GM23338 (cell line): ENCODE measurements at regions not wholly inside any gene's neighbourhood (a gene's known extent, or its start where the extent isn't known, plus 50 kb on each side); places are given as distances from the start of the nearest gene placed in this dataset.
A peak's percentile ranks its signal among the peaks of the same experiment; 100 is the strongest.

Source experiments
- ATAC-seq: fragments of 200-7000 bp; cut with Tn5 transposase; 3 replicates; pipeline ENCODE4 v1.9.1; 2020
- DNase-seq: peaks from one replicate; pipeline ENCODE4 v3.0.0-alpha.2; 2015; ENCODE audit warnings: low spot score
- H2AFZ ChIP-seq: fragments of 200-600 bp; sonication (generic); 2 replicates; pipeline ENCODE4 v1.8.0; 2016; ENCODE audit warnings: antibody characterized with exemption, mild to moderate bottlenecking, moderate library complexity
- H3F3A ChIP-seq: fragments of 200-600 bp; sonication (generic); replicated peaks from 2 replicates; pipeline ENCODE4 v1.8.0; 2017; ENCODE audit warnings: antibody characterized with exemption, mixed run types, low read depth
- H3K27ac ChIP-seq: fragments of 200-600 bp; sonication (generic); 2 replicates; pipeline ENCODE4 v1.6.1; 2016; ENCODE audit warnings: low read depth
- H3K27me3 ChIP-seq: fragments of 200-600 bp; sonication (generic); 2 replicates; pipeline ENCODE4 v1.8.0; 2016; ENCODE audit warnings: mild to moderate bottlenecking, mixed run types, moderate library complexity; ENCODE audit not compliant: insufficient read depth
- H3K36me3 ChIP-seq: fragments of 200-600 bp; sonication (generic); 2 replicates; pipeline ENCODE4 v1.8.0; 2016; ENCODE audit warnings: mild to moderate bottlenecking; ENCODE audit not compliant: insufficient read depth
- H3K4me1 ChIP-seq: fragments of 200-600 bp; sonication (generic); 2 replicates; pipeline ENCODE4 v1.8.0; 2016; ENCODE audit warnings: mild to moderate bottlenecking, moderate library complexity; ENCODE audit not compliant: insufficient read depth
- H3K4me2 ChIP-seq: fragments of 200-600 bp; sonication (generic); 2 replicates; pipeline ENCODE4 v1.7.1; 2017; ENCODE audit warnings: mixed run types
- H3K4me3 ChIP-seq: fragments of 200-600 bp; sonication (generic); 2 replicates; pipeline ENCODE4 v1.6.1; 2016; ENCODE audit warnings: mixed run types
- H3K79me2 ChIP-seq: fragments of 200-600 bp; sonication (generic); replicated peaks from 2 replicates; pipeline ENCODE4 v1.8.0; 2017; ENCODE audit warnings: mild to moderate bottlenecking; ENCODE audit not compliant: insufficient read depth
- H3K9me2 ChIP-seq: fragments of 200-600 bp; sonication (generic); 2 replicates; pipeline ENCODE4 v1.8.0; 2017; ENCODE audit not compliant: insufficient read depth
- H4K20me1 ChIP-seq: fragments of 200-600 bp; sonication (generic); replicated peaks from 2 replicates; pipeline ENCODE4 v1.8.0; 2017; ENCODE audit warnings: mild to moderate bottlenecking; ENCODE audit not compliant: insufficient read depth
- H3K27ac Mint-ChIP-seq: 2 replicates; pipeline ENCODE4 v1.8.0; 2020; ENCODE audit warnings: inconsistent platforms, mild to moderate bottlenecking, moderate library complexity, mixed read lengths
- H3K27me3 Mint-ChIP-seq: 3 replicates; pipeline ENCODE4 v1.8.0; 2022; ENCODE audit warnings: low read depth, mild to moderate bottlenecking, moderate library complexity, mixed read lengths, inconsistent platforms; ENCODE audit not compliant: insufficient read depth, poor library complexity
- H3K36me3 Mint-ChIP-seq: 3 replicates; pipeline ENCODE4 v1.8.0; 2021; ENCODE audit warnings: low read depth, mild to moderate bottlenecking, inconsistent platforms, moderate library complexity, mixed read lengths
- H3K4me1 Mint-ChIP-seq: 3 replicates; pipeline ENCODE4 v1.8.0; 2020; ENCODE audit warnings: mild to moderate bottlenecking, inconsistent platforms, mixed read lengths
- H3K4me3 Mint-ChIP-seq: 3 replicates; pipeline ENCODE4 v1.8.0; 2021; ENCODE audit warnings: moderate library complexity, mild to moderate bottlenecking, inconsistent platforms, mixed read lengths
- H3K9me3 Mint-ChIP-seq: 3 replicates; pipeline ENCODE4 v1.8.0; 2020; ENCODE audit warnings: moderate library complexity, mild to moderate bottlenecking, inconsistent platforms, mixed read lengths
- CREB1 ChIP-seq: fragments of 250-450 bp; sonication (Bioruptor Pico); IDR thresholded peaks from 2 replicates; pipeline ENCODE4 v1.5.0; 2020; ENCODE audit warnings: low read depth, mild to moderate bottlenecking, moderate library complexity
- CTCF ChIP-seq, 2 experiments: fragments of 200-600 bp in 1 of 2; sonication (generic) in 1 of 2; conservative IDR thresholded peaks; 2 replicates each; pipeline versions ENCODE4 v1.5.1 to v1.6.1; 2016 to 2017; ENCODE audit warnings: antibody characterized with exemption in 2 of 2, low read depth in 2 of 2, mild to moderate bottlenecking in 2 of 2, moderate library complexity in 1 of 2
- ETS1 ChIP-seq: IDR thresholded peaks from 2 replicates; pipeline ENCODE4 v1.6.1; 2016; ENCODE audit warnings: antibody characterized with exemption
- EZH2 ChIP-seq: fragments of 200-600 bp; sonication (generic); IDR thresholded peaks from one replicate; pipeline ENCODE4 v1.8.0; 2017; ENCODE audit warnings: antibody characterized with exemption, mild to moderate bottlenecking, low read depth; ENCODE audit not compliant: unreplicated experiment
- EZH2phosphoT487 ChIP-seq: fragments of 200-600 bp; sonication (generic); IDR thresholded peaks from one replicate; pipeline ENCODE4 v1.8.1; 2018; ENCODE audit warnings: antibody characterized with exemption; ENCODE audit not compliant: unreplicated experiment
- JUNB ChIP-seq: IDR thresholded peaks from one replicate; pipeline ENCODE4 v1.6.1; 2016; ENCODE audit warnings: antibody characterized with exemption; ENCODE audit not compliant: unreplicated experiment
- NANOG ChIP-seq: IDR thresholded peaks from 2 replicates; pipeline ENCODE4 v1.6.1; 2016; ENCODE audit warnings: antibody characterized with exemption, borderline replicate concordance
- POLR2AphosphoS5 ChIP-seq: IDR thresholded peaks from 2 replicates; pipeline ENCODE4 v1.6.1; 2016; ENCODE audit warnings: antibody characterized with exemption, low read depth
- STAT1 ChIP-seq: IDR thresholded peaks from one replicate; pipeline ENCODE4 v1.6.1; 2016; ENCODE audit warnings: antibody characterized with exemption; ENCODE audit not compliant: unreplicated experiment
- ZNF114 ChIP-seq: fragments of 250-450 bp; sonication (Bioruptor Pico); IDR thresholded peaks from 2 replicates; pipeline ENCODE4 v1.5.0; 2020; ENCODE audit warnings: mild to moderate bottlenecking, moderate library complexity
- ZNF331 ChIP-seq: fragments of 250-450 bp; sonication (Bioruptor Pico); IDR thresholded peaks from 2 replicates; pipeline ENCODE4 v1.5.0; 2020; ENCODE audit warnings: low read depth, mild to moderate bottlenecking, moderate library complexity

GRCh38 chr5:89129941-89130340 lies 247.0 kb upstream of the MEF2C start:
- no peaks in the 10 kb centered on the region for H3K79me2 ChIP-seq
- peaks cover 11% of the 10 kb centered on the region for H3K4me1 Mint-ChIP-seq
- ATAC-seq (no peak), DNase-seq (no peak)
- no peaks in the 10 kb centered on the region for H3K36me3 Mint-ChIP-seq
- H3F3A ChIP-seq = no peaks in the 10 kb centered on the region
- no peak overlapping the region for H3K27ac ChIP-seq
- H3K4me3 Mint-ChIP-seq = no peak overlapping the region
- no peak overlapping the region for H3K4me3 ChIP-seq
- H3K27ac Mint-ChIP-seq = 0 out of 2 replicates have a peak overlapping the region, but pooled peaks have one; percentile 75
- 0 out of 2 replicates have a peak, but pooled peaks cover 6% of the 10 kb centered on the region for H3K4me1 ChIP-seq
- peak overlapping the region; percentile 34; the same call in 1 of the 2 replicates for H2AFZ ChIP-seq
- peaks cover 7% of the 10 kb centered on the region; the same call in 1 of the 2 replicates for H3K9me2 ChIP-seq
- no peaks in the 10 kb centered on the region for H4K20me1 ChIP-seq
- no peaks in the 10 kb centered on the region for H3K36me3 ChIP-seq
- H3K27me3 ChIP-seq = no peaks in the 10 kb centered on the region
- TF ChIP-seq NANOG (no peak), EZH2 (no peak), CTCF (conservative IDR thresholded peaks at IDR 0.05; ENCODE audit: low read depth in 2 of 2) (no peak), ZNF331 (CRISPR knock-in tag) (no peak), EZH2phosphoT487 (no peak)
- no peaks in the 10 kb centered on the region for H3K9me3 Mint-ChIP-seq
- no peak overlapping the region for H3K4me2 ChIP-seq
- no peaks in the 10 kb centered on the region for H3K27me3 Mint-ChIP-seq

- Histone ChIP-seq H3K4me2 (no peak overlapping the region), H3K27me3 (no peaks in the 10 kb centered on the region), H2AFZ (no peak overlapping the region), H3K4me1 (0 out of 2 replicates have a peak, but pooled peaks cover 6% of the 10 kb centered on the region), H3K36me3 (no peaks in the 10 kb centered on the region), H3K27ac (no peak overlapping the region), H3K9me2 (peaks cover 7% of the 10 kb centered on the region; the same call in 1 of the 2 replicates), H3K4me3 (no peak overlapping the region), H3F3A (no peaks in the 10 kb centered on the region), H3K79me2 (no peaks in the 10 kb centered on the region), H4K20me1 (no peaks in the 10 kb centered on the region)
- DNase-seq (no peak), ATAC-seq (peak; percentile 42; the same call in 2 of the 3 replicates)
- H3K4me3 Mint-ChIP-seq = no peak overlapping the region
- peaks cover 11% of the 10 kb centered on the region for H3K4me1 Mint-ChIP-seq
- TF ChIP-seq JUNB (no peak), ZNF331 (CRISPR knock-in tag) (no peak), STAT1 (no peak), EZH2 (no peak), EZH2phosphoT487 (no peak)
- H3K36me3 Mint-ChIP-seq = no peaks in the 10 kb centered on the region
- no peaks in the 10 kb centered on the region for H3K9me3 Mint-ChIP-seq
- no peak overlapping the region; the same call in 1 of the 2 replicates for H3K27ac Mint-ChIP-seq
- H3K27me3 Mint-ChIP-seq = peaks cover 1% of the 10 kb centered on the region
Measured at GRCh38 chr5:89128906-89129625, 246.1 kb upstream of the MEF2C start.

- Histone ChIP-seq H3K79me2 (no peaks in the 10 kb centered on the region), H3K4me3 (no peak overlapping the region), H3K27ac (no peak overlapping the region), H3K36me3 (no peaks in the 10 kb centered on the region), H4K20me1 (no peaks in the 10 kb centered on the region), H3F3A (no peaks in the 10 kb centered on the region), H3K4me1 (0 out of 2 replicates have a peak, but pooled peaks cover 6% of the 10 kb centered on the region), H3K9me2 (peaks cover 6% of the 10 kb centered on the region; the same call in 1 of the 2 replicates), H2AFZ (peak overlapping the region; percentile 39; the same call in 1 of the 2 replicates), H3K4me2 (no peak overlapping the region), H3K27me3 (no peaks in the 10 kb centered on the region)
- Mint-ChIP-seq H3K27ac (peak overlapping the region; percentile 67; the same call in 1 of the 2 replicates), H3K4me3 (no peak overlapping the region), H3K4me1 (peaks cover 11% of the 10 kb centered on the region), H3K27me3 (peaks cover 1% of the 10 kb centered on the region), H3K9me3 (no peaks in the 10 kb centered on the region), H3K36me3 (no peaks in the 10 kb centered on the region)
- TF ChIP-seq CREB1 (CRISPR knock-in tag) (no peak), ETS1 (no peak), ZNF331 (CRISPR knock-in tag) (no peak), JUNB (no peak), POLR2AphosphoS5 (no peak), ZNF114 (CRISPR knock-in tag) (no peak)
- ATAC-seq (peak; percentile 69), DNase-seq (peak; percentile 10)
Measured at GRCh38 chr5:89128092-89128491, 245.1 kb upstream of the MEF2C start.
